ENCODE measurements at regions not wholly inside any gene's neighbourhood (a gene's known extent, or its start where the extent isn't known, plus 50 kb on each side); places are given as distances from the start of the nearest gene placed in this dataset.

DNA sequence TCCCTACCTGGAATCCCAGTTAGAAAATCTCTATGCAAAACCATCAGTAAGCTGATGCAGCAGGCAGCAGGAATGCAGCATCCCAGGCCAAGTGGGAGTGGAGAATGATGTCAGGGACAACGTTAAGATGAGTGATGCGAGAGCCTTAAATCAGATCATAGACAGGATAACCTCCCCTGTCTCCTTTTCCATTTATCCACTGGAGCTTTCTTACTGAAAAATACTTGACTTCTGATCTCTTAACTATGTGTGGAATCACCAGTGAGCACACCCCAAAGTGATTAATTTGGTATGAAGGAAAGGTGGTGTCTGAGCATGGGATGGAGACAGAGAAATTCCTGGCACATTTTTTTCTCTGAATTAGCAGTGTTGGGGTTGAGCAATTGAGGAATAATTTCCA is 98.0 kb downstream of the RND3 start:
- Histone ChIP-seq H3K36me3 (no peaks in the 10 kb centered on the region), H3K27me3 (no peaks in the 10 kb centered on the region), H3K4me1 (no peaks in the 10 kb centered on the region), H3K4me3 (no peak overlapping the region), H3K9me3 (peaks cover 0 to 5% of the 10 kb centered on the region in 2 donors), H3K27ac (no peak overlapping the region)
- 69 to 100% methylated on average over 1 to 2 of the region's 2 CpGs for whole genome bisulfite sequencing, 2 donors (ENCODE audit: low coverage in 1 of 2)
- DNase-seq, result no peak
- in situ Hi-C loops (cut with MboI; ENCODE audit: low pct_ligation_motif_present in 1 of 4, low pct_unique_long_range_greater_than_20kb in 1 of 4, low sequenced_read_pairs in 3 of 4), result no loop called here
- TF ChIP-seq, protein P1, sequence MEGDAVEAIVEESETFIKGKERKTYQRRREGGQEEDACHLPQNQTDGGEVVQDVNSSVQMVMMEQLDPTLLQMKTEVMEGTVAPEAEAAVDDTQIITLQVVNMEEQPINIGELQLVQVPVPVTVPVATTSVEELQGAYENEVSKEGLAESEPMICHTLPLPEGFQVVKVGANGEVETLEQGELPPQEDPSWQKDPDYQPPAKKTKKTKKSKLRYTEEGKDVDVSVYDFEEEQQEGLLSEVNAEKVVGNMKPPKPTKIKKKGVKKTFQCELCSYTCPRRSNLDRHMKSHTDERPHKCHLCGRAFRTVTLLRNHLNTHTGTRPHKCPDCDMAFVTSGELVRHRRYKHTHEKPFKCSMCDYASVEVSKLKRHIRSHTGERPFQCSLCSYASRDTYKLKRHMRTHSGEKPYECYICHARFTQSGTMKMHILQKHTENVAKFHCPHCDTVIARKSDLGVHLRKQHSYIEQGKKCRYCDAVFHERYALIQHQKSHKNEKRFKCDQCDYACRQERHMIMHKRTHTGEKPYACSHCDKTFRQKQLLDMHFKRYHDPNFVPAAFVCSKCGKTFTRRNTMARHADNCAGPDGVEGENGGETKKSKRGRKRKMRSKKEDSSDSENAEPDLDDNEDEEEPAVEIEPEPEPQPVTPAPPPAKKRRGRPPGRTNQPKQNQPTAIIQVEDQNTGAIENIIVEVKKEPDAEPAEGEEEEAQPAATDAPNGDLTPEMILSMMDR (IDR thresholded peaks at IDR 0.05), result no peak
- TF ChIP-seq POLR2A (IDR thresholded peaks at IDR 0.05) (no peak), EP300 (IDR thresholded peaks at IDR 0.05; ENCODE audit: low read depth) (no peak), POLR2AphosphoS5 (IDR thresholded peaks at IDR 0.05) (no peak)
- intact Hi-C loops (cut with DNase I; ENCODE audit: low total_unique reads), result no loop called here

GRCh38 chr2:150388289-150388625 is 99.2 kb downstream of the RND3 start:
- no peak overlapping the region for H3K27ac ChIP-seq
- H3K4me3 ChIP-seq, result no peak overlapping the region
- no peak for DNase-seq
- WGBS, 2 donors (ENCODE audit: low coverage in 1 of 2), result 92% methylated on average over 2 of the region's 2 CpGs; no CpG with 5 or more reads in 1 of the 2 donors
- TF ChIP-seq POLR2A (IDR thresholded peaks at IDR 0.05), result no peak
- no peak for TF ChIP-seq POLR2AphosphoS5 (IDR thresholded peaks at IDR 0.05)
- TF ChIP-seq EP300 (IDR thresholded peaks at IDR 0.05; ENCODE audit: low read depth), result no peak
- TF ChIP-seq, protein P1 (IDR thresholded peaks at IDR 0.05), result no peak
- peaks cover 0 to 5% of the 10 kb centered on the region in 2 donors for H3K9me3 ChIP-seq
- intact Hi-C loops (cut with DNase I; ENCODE audit: low total_unique reads), result no loop called here
- in situ Hi-C loops (cut with MboI; ENCODE audit: low pct_ligation_motif_present in 1 of 4, low pct_unique_long_range_greater_than_20kb in 1 of 4, low sequenced_read_pairs in 3 of 4), result no loop called here
- no peaks in the 10 kb centered on the region for H3K36me3 ChIP-seq
- H3K27me3 ChIP-seq, result no peaks in the 10 kb centered on the region
- no peaks in the 10 kb centered on the region for H3K4me1 ChIP-seq

GRCh38 chr2:150387586-150388288 is 99.7 kb downstream of the RND3 start:
- Histone ChIP-seq H3K27me3 (no peaks in the 10 kb centered on the region), H3K4me1 (no peaks in the 10 kb centered on the region), H3K9me3 (peaks cover 0 to 6% of the 10 kb centered on the region in 2 donors), H3K4me3 (no peak overlapping the region), H3K36me3 (no peaks in the 10 kb centered on the region), H3K27ac (no peak overlapping the region)
- 80% methylated on average over 4 of the region's 4 CpGs; no CpG with 5 or more reads in 1 of the 2 donors for WGBS, 2 donors (ENCODE audit: low coverage in 1 of 2)
- TF ChIP-seq POLR2A (IDR thresholded peaks at IDR 0.05) (no peak), POLR2AphosphoS5 (IDR thresholded peaks at IDR 0.05) (no peak), EP300 (IDR thresholded peaks at IDR 0.05; ENCODE audit: low read depth) (no peak)
- TF ChIP-seq, protein P1 (IDR thresholded peaks at IDR 0.05), result no peak
- in situ Hi-C loops (cut with MboI; ENCODE audit: low pct_ligation_motif_present in 1 of 4, low pct_unique_long_range_greater_than_20kb in 1 of 4, low sequenced_read_pairs in 3 of 4), result no loop called here
- DNase-seq, result no peak
- intact Hi-C loops (cut with DNase I; ENCODE audit: low total_unique reads), result no loop called here

- intact Hi-C loops (cut with DNase I; ENCODE audit: low total_unique reads), result no loop called here
- in situ Hi-C loops (cut with MboI; ENCODE audit: low pct_ligation_motif_present in 1 of 4, low pct_unique_long_range_greater_than_20kb in 1 of 4, low sequenced_read_pairs in 3 of 4), result no loop called here
- DNase-seq, result no peak
- H3K4me3 ChIP-seq, result no peak overlapping the region
- no peak for TF ChIP-seq EP300 (IDR thresholded peaks at IDR 0.05; ENCODE audit: low read depth)
- TF ChIP-seq, protein P1 (IDR thresholded peaks at IDR 0.05), result no peak
- TF ChIP-seq POLR2AphosphoS5 (IDR thresholded peaks at IDR 0.05), result no peak
- no peak for TF ChIP-seq POLR2A (IDR thresholded peaks at IDR 0.05)
- no peaks in the 10 kb centered on the region for H3K27me3 ChIP-seq
- H3K27ac ChIP-seq, result no peak overlapping the region
- H3K36me3 ChIP-seq, result no peaks in the 10 kb centered on the region
- H3K4me1 ChIP-seq, result no peaks in the 10 kb centered on the region
- peaks cover 0 to 10% of the 10 kb centered on the region in 2 donors for H3K9me3 ChIP-seq
- 50% methylated on average over 1 of the region's 1 CpG; no CpG with 5 or more reads in 1 of the 2 donors for WGBS, 2 donors (ENCODE audit: low coverage in 1 of 2)
These were observed 102.3 kb downstream of the RND3 start for GRCh38 chr2:150385211-150385610.
